Ovary (tissue), 7 donors: ENCODE measurements at regions not wholly inside any gene's neighbourhood (a gene's known extent, or its start where the extent isn't known, plus 50 kb on each side); places are given as distances from the start of the nearest gene placed in this dataset.

Experiments
- DNase-seq, 5 donors: peaks; one replicate each; pipeline ENCODE4 v3.0.0-alpha.2; 2019 to 2020
- H3K27ac ChIP-seq, 2 donors: fragments of 200-600 bp; one replicate each; pipeline versions ENCODE4 v1.5.1 to v1.8.0; 2019 to 2022
- H3K27me3 ChIP-seq: fragments of 200-600 bp; one replicate; pipeline ENCODE4 v1.8.0; 2022
- H3K36me3 ChIP-seq: fragments of 200-600 bp; sonication (generic); one replicate; pipeline ENCODE4 v1.5.1; 2019
- H3K4me1 ChIP-seq: one replicate; pipeline ENCODE4 v1.8.1; 2013; ENCODE audit warnings: mild to moderate bottlenecking, moderate library complexity; ENCODE audit not compliant: insufficient read depth
- H3K4me3 ChIP-seq: fragments of 200-600 bp; sonication (generic); one replicate; pipeline ENCODE4 v1.5.1; 2017
- H3K9me3 ChIP-seq, 2 donors: fragments of 200-600 bp in 1 of 2; sonication (generic) in 1 of 2; one replicate each; pipeline versions ENCODE4 v1.5.1 to v1.8.1; 2013 to 2019; ENCODE audit warnings: mild to moderate bottlenecking in 1 of 2, moderate library complexity in 1 of 2
- EP300 ChIP-seq: sonication (generic); formaldehyde crosslinking; IDR thresholded peaks from one replicate; pipeline ENCODE4 v1.6.1; 2017; ENCODE audit warnings: antibody characterized with exemption
- POLR2A ChIP-seq: fragments of 450-650 bp; IDR thresholded peaks from one replicate; pipeline ENCODE4 v1.6.1; 2017; ENCODE audit warnings: antibody characterized with exemption, mild to moderate bottlenecking, moderate library complexity
- whole genome bisulfite sequencing, 3 donors: extraction: QIAGEN DNeasy Blood & Tissue Kit in 1 of 3; methylation state at CpG; one replicate each; pipeline versions ENCODE4 v1.1.5 to v1.1.7; 2013 to 2017; 5-methylcytosine and 5-hydroxymethylcytosine counted together
- intact Hi-C, 4 donors: fragments of 100-400 bp; cut with DNase I; formaldehyde crosslinking; loops; one replicate each; pipeline versions ENCODE4 v1.11.0 to v1.15.1; 2022 to 2023
- TF ChIP-seq, protein P1 (sequence below), 3 donors: fragments of 450-650 bp in 2 of 3; fragments of 200-600 bp in 1 of 3; IDR thresholded peaks; one replicate each; pipeline versions ENCODE4 v1.5.1 to v1.8.0; 2016 to 2022; ENCODE audit warnings: antibody characterized with exemption in 3 of 3, mild to moderate bottlenecking in 1 of 3
- donor health status: DM: no; HTN: no; CAD: no; lungs with moderate emphysema.
- donor health status: DM: no; HTN: no; CAD: no.
- donor health status: Bipolar disorder and iron deficiency.
- donor health status: DM: no; HTN: no; CAD: no.
- donor health status: DM: yes; HTN: yes; CAD: no.

DNA sequence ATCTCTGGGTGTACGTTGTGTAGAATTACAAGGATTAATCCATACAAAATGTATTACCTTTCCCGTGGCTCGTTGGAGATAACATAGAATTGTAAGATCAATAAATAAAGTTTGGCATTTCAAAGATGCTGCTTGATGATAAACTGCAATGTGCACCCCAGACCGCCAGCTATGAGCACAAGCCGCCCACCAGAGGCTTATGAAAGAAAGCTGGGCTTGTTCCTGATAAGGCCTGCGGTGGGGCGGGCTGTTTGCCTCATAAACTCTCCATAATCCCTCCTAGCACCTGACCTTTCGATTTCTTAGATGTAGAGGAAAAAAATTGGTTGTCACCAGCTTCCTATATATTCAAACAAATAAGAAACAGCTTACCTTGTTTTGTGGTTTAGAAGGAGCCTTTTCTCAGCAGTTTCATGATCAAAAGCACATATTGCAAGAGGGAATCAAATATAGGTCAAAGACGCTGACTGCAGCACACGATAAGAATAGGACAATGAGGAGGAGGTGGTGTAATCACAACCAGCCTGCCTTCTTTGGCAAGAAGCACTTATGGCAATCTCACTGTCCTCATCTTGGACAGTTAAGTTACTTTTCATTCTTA, 293.6 kb downstream of the RMST start:
- H3K4me3 ChIP-seq = no peak overlapping the region
- intact Hi-C loops = no loop called here
- H3K27me3 ChIP-seq = no peaks in the 10 kb centered on the region
- no peaks in the 10 kb centered on the region for H3K36me3 ChIP-seq
- TF ChIP-seq EP300 (no peak), POLR2A (no peak)
- TF ChIP-seq, protein P1, sequence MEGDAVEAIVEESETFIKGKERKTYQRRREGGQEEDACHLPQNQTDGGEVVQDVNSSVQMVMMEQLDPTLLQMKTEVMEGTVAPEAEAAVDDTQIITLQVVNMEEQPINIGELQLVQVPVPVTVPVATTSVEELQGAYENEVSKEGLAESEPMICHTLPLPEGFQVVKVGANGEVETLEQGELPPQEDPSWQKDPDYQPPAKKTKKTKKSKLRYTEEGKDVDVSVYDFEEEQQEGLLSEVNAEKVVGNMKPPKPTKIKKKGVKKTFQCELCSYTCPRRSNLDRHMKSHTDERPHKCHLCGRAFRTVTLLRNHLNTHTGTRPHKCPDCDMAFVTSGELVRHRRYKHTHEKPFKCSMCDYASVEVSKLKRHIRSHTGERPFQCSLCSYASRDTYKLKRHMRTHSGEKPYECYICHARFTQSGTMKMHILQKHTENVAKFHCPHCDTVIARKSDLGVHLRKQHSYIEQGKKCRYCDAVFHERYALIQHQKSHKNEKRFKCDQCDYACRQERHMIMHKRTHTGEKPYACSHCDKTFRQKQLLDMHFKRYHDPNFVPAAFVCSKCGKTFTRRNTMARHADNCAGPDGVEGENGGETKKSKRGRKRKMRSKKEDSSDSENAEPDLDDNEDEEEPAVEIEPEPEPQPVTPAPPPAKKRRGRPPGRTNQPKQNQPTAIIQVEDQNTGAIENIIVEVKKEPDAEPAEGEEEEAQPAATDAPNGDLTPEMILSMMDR (IDR thresholded peaks at IDR 0.05) = no peak
- WGBS, 3 donors = 54 to 58% (median 57%) methylated on average over 10 of the region's 10 CpGs
- no peaks in the 10 kb centered on the region for H3K4me1 ChIP-seq
- H3K27ac ChIP-seq = no peak overlapping the region
- no peak for DNase-seq
- H3K9me3 ChIP-seq = no peaks in the 10 kb centered on the region

DNA sequence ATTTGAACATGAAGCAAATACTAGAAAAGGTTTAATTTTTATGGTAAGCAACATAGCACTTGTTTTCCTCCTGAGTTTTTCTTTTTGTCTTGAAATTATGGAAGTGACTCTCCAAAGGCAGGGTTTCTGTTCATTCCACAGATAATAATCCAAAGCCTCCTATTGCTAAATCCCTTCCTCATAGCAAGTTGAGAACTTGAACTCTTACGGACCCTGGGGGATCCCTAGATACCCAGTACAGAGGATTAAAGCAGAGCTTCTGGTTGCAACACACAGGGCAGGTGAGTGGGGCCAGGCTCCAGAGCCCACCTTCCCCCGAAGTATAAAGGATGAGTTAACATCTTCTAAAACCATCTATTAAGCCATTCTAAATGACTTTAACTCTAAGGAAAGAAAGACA, 294.1 kb downstream of the RMST start:
- DNase-seq = no peak
- no peak overlapping the region for H3K27ac ChIP-seq
- WGBS, 3 donors = 76 to 83% (median 76%) methylated on average over 2 of the region's 2 CpGs
- no peak for TF ChIP-seq POLR2A
- TF ChIP-seq, protein P1 (IDR thresholded peaks at IDR 0.05) = no peak
- TF ChIP-seq EP300 = no peak
- H3K9me3 ChIP-seq = no peaks in the 10 kb centered on the region
- intact Hi-C loops = no loop called here
- no peaks in the 10 kb centered on the region for H3K4me1 ChIP-seq
- H3K27me3 ChIP-seq = no peaks in the 10 kb centered on the region
- H3K36me3 ChIP-seq = no peaks in the 10 kb centered on the region
- H3K4me3 ChIP-seq = no peak overlapping the region

DNA sequence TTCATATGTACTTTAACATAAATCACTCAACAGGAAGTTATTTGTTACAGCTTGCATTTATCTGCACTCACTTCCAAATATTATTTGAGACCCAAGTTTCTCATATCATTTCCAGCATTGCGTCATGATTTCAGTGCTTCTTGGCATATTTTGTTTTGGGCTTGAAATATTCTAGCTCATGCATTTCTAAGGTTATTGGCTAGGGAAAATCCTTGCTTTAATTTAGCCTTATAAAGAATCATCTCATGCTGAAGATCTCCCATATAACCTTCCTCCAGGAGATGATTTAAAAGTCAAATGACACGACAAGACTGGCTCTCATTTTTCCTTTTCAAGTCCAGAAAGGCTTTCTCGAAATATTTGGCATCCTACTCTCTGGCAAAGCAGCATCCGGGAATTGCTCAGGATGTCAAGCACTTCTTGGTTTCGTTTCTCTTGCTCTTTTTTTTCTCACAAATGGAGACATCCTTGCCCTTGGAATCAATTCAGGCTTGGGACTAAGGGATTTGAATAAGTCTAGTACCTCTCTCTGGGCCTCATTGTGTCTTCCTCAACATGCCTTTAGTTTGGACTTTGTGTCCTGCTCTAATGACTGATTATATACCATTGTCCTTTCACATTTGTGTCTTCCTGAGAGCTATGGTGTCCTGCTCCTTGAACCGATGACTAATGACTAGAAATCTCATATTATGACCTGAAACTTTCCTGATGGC, 295.0 kb downstream of the RMST start:
- WGBS, 3 donors = 34 to 43% (median 41%) methylated on average over 6 of the region's 6 CpGs
- no peak overlapping the region for H3K27ac ChIP-seq
- TF ChIP-seq POLR2A = no peak
- no peak for TF ChIP-seq EP300
- TF ChIP-seq, protein P1 (IDR thresholded peaks at IDR 0.05) = no peak
- no peaks in the 10 kb centered on the region for H3K27me3 ChIP-seq
- no peak overlapping the region for H3K4me3 ChIP-seq
- H3K9me3 ChIP-seq = no peaks in the 10 kb centered on the region
- intact Hi-C loops = no loop called here
- no peaks in the 10 kb centered on the region for H3K4me1 ChIP-seq
- no peaks in the 10 kb centered on the region for H3K36me3 ChIP-seq
- no peak for DNase-seq

DNA sequence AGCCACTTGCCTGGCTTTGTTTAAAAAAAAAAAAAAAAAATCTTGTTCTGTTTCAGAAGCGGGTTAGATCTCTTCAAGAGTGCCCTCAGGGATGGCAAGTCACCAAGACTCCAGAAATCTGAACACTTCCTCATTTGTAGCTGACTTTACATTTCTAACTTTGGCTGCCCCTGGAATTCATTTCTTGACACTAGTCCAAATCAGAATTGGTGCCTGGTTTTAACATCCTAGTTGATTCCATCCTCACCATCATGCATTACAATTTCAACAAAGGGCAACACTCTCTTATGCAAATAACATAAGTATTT, 295.5 kb downstream of the RMST start:
- no peak for DNase-seq
- Histone ChIP-seq H3K36me3 (no peaks in the 10 kb centered on the region), H3K27me3 (no peaks in the 10 kb centered on the region), H3K4me1 (no peaks in the 10 kb centered on the region), H3K9me3 (no peaks in the 10 kb centered on the region), H3K27ac (no peak overlapping the region), H3K4me3 (no peak overlapping the region)
- 64 to 85% (median 73%) methylated on average over 1 of the region's 1 CpG for WGBS, 3 donors
- TF ChIP-seq POLR2A = no peak
- TF ChIP-seq, protein P1 (IDR thresholded peaks at IDR 0.05) = no peak
- TF ChIP-seq EP300 = no peak
- intact Hi-C loops = no loop called here
